ENCODE measurements at regions not wholly inside any gene's neighbourhood (a gene's known extent, or its start where the extent isn't known, plus 50 kb on each side); places are given as distances from the start of the nearest gene placed in this dataset.

DNA sequence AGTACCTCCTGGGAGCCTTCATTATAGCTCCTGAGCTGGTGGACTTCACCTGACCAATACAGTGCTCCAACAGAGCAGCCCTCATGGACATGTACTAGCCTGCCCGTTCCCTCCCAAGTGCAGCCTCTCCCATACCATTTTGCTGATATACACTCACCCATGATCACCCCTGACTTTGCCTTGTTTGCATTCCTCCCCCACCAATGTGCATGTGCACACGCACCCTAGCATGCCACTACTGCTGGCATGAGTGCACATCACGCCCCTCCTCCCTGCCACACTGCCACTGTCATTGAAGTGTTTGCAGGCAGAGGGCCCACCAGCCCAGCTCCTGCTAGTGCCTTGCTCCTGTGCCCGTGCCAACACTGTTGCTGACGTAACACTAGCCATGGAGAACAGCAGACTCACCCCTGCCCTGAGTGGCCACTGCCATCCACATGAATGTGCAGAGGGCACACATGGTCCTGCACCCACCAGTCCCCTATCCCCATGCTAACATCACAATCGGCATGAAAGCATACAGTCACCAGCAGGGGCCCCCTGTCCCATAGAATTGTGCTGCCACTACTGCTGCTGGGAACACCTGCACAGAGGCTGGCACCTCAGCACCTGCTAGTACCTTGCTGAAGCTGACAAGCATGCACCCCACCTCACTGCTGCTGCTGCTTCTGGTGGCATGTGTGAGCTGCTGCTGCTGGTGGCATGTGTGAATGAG, 110.3 kb downstream of the SINHCAF start:
- TF ChIP-seq, protein P1, sequence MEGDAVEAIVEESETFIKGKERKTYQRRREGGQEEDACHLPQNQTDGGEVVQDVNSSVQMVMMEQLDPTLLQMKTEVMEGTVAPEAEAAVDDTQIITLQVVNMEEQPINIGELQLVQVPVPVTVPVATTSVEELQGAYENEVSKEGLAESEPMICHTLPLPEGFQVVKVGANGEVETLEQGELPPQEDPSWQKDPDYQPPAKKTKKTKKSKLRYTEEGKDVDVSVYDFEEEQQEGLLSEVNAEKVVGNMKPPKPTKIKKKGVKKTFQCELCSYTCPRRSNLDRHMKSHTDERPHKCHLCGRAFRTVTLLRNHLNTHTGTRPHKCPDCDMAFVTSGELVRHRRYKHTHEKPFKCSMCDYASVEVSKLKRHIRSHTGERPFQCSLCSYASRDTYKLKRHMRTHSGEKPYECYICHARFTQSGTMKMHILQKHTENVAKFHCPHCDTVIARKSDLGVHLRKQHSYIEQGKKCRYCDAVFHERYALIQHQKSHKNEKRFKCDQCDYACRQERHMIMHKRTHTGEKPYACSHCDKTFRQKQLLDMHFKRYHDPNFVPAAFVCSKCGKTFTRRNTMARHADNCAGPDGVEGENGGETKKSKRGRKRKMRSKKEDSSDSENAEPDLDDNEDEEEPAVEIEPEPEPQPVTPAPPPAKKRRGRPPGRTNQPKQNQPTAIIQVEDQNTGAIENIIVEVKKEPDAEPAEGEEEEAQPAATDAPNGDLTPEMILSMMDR (IDR thresholded peaks at IDR 0.05; ENCODE audit: low read depth, low read length, missing control alignments) = peak; percentile 8
- DNase-seq (ENCODE audit: low read depth) = no peak
- no peak overlapping the region for H3K4me3 ChIP-seq (ENCODE audit: low read depth, low read length)

DNA sequence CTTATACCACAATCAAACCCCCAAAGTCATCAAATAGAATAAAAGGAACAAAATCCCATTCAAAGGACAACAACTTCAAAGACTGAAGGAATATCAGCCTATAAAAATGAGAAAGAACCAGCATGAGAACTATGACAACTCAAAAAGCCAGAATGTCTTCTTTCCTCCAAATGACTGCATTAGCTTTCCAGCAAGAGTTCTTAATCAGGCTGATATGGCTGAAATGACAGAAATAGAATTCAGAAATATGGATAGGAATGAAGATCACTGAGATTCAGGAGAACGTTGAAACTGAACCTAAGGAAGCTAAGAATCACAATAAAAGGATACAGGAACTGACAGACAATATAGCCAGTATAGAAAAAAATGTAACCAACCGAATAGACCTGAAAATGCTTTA, 109.5 kb downstream of the SINHCAF start:
- no peak for DNase-seq (ENCODE audit: low read depth)
- TF ChIP-seq, protein P1 (IDR thresholded peaks at IDR 0.05; ENCODE audit: low read depth, low read length, missing control alignments) = no peak
- no peak overlapping the region for H3K4me3 ChIP-seq (ENCODE audit: low read depth, low read length)

DNA sequence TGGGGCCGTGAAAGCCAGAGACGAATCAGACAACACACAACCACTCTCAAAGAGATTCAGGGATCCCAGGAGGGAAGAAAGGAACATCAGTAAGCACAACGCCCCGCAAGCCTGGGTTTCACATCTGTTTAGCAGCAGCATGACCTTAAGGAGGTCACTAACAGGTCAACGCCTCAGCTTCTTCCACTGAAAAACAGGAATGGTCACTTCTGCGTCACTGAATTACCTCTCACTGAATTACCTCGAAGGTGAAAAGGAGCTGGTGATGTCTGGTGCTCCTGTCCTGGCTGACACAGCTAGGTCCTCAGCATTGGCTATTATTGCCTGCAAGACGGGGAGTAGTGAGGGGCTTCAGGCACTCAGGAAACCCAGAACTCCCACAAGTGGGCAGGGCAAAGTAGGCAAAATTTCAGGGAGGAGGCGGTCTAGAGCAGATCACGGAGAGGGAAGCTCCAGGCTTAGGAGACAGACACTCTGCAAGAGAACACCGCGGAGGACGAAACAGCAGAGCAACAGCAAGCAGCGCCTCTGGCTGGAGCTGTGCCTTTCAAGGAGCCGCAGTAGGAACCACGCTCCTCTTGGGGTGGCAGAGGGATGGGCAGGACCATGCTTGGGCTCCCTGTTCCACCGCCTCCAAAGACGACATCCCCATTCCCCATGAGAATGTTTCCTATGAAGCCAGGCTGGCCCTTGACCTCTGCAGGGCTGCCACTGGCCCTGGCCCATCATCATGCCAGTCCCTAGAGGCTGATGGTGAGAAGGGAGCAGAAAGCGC, 108.4 kb downstream of the SINHCAF start:
- no peak for DNase-seq (ENCODE audit: low read depth)
- no peak overlapping the region for H3K4me3 ChIP-seq (ENCODE audit: low read depth, low read length)
- TF ChIP-seq, protein P1 (IDR thresholded peaks at IDR 0.05; ENCODE audit: low read depth, low read length, missing control alignments) = no peak

DNA sequence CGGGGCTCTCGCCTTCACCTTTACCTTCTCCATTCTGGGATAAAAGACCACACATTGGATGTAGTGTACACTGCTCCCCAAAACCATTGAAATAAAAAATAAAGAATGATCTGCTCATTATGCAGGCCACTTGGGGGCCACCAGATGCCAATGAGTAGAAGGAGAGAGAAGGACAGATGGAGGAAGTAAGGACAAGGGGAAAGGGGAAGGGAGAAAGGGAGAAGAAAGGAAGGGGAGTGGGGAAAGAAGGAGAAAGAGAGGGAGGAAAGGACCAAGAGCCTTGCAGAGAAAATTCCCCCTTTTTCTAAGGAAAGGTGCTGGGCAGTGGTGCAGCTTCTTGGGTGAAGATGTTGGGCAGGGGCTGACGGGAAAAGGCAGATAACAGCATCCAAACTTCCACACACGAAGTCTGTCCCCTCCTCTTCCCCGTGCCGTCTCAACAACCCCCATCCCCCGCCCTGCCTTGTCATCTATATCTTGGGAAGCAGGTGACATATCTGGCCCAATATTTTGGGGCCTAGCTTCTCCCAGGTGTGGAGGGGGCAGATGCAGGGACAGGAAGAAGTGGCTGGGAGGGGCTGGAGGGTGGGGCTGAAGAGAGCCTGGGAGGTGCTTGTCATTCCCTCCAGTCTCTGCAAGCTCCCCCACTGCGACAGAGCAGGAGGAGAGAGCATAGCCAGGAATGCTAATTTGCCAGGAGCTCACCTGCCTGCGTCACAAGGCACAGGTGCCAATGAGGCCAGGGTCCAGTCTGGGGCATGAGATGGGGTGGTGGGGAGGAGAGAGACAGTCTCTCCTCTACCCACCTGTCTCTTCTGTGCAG, 107.5 kb downstream of the SINHCAF start:
- no peak for DNase-seq (ENCODE audit: low read depth)
- TF ChIP-seq, protein P1 (IDR thresholded peaks at IDR 0.05; ENCODE audit: low read depth, low read length, missing control alignments) = no peak
- no peak overlapping the region for H3K4me3 ChIP-seq (ENCODE audit: low read depth, low read length)

DNA sequence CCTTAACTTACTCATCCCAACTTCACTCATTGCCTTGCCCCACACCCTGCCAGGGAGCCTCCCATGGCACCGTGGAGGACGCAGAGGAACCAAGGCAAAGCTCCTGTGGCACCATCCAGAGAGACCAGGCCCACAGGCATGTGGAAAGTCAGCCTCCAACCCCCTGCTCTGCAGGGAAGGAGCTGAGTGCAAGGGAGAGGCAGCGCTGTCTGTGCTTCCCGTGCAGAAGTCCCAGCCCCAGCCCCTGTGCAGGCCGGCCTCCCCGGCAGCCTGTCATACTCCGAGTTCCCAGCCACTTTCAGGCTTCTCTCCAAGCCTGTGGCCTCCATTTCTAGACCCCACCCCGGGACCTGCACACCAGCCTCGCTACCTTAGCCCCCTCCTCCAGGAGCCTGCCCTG, 106.4 kb downstream of the SINHCAF start:
- TF ChIP-seq, protein P1 (IDR thresholded peaks at IDR 0.05; ENCODE audit: low read depth, low read length, missing control alignments) = no peak
- H3K4me3 ChIP-seq (ENCODE audit: low read depth, low read length) = no peak overlapping the region
- DNase-seq (ENCODE audit: low read depth) = no peak

DNA sequence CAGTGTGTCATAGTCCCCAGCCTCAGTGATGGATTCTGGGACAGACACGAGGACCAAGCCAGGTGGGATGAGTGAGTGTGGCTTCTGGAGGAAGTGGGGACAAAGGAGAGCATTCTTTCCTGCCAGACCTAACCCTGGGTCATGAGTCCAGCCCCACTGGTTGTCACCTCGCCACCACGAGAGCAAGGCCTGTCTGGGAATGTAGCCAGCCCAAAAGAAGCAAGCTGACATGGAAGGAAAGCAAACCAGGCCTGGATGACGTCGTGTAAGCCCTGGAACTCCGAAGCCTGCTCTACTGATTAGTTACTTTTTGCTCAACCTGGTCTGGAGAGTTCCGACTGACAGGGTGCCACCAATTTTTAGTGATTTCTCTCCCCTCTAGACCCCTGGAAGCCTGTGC, 105.9 kb downstream of the SINHCAF start:
- no peak overlapping the region for H3K4me3 ChIP-seq (ENCODE audit: low read depth, low read length)
- DNase-seq (ENCODE audit: low read depth) = no peak
- TF ChIP-seq, protein P1 (IDR thresholded peaks at IDR 0.05; ENCODE audit: low read depth, low read length, missing control alignments) = no peak
